ENCODE measurements at regions not wholly inside any gene's neighbourhood (a gene's known extent, or its start where the extent isn't known, plus 50 kb on each side); places are given as distances from the start of the nearest gene placed in this dataset.
A peak's percentile ranks its signal among the peaks of the same experiment; 100 is the strongest.
"Not testable (repeated sequence)": the region's sequence is repeated elsewhere in the genome, so short reads cannot be mapped to it uniquely, and the experiment has no call there.

DNA sequence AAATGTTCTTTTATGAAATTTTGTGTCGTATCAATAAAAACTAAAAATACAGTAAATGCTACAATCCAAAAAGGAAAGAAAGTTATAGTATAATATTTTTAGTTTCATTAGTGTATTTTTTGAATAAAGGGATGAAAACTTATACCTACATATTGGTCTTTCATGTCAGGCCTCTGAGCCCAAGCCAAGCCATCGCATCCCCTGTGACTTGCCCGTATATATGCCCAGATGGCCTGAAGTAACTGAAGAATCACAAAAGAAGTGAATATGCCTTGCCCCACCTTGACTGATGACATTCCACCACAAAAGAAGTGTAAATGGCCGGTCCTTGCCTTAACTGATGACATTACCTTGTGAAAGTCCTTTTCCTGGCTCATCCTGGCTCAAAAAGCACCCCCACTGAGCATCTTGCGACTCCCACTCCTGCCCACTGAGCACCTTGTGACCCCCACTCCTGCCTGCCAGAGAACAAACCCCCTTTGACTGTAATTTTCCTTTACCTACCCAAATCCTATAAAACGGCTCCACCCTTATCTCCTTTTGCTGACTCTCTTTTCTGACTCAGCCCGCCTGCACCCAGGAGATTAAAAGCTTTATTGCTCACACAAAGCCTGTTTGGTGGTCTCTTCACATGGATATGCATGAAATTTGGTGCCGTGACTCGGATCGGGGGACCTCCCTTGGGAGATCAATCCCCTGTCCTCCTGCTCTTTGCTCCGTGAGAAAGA is 108.2 kb upstream of the PELI1 start:
- DNase-seq: not testable (repeated sequence)

DNA sequence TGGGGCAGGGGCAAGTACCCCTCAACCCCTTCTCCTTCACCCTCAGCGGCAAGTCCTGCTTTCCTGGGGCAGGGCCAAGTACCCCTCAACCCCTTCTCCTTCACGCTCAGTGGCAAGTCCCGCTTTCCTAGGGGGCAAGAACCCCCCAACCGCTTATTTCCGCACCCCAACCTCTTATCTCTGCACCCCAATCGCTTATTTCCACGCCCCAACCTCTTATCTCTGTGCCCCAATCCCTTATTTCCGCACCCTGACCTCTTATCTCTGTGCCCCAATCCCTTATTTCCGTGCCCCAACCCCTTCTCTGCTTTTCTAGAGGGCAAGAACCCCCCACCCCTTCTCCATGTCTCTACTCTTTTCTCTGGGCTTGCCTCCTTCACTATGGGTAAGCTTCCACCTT is 109.2 kb upstream of the PELI1 start:
- DNase-seq: not testable (repeated sequence)

DNA sequence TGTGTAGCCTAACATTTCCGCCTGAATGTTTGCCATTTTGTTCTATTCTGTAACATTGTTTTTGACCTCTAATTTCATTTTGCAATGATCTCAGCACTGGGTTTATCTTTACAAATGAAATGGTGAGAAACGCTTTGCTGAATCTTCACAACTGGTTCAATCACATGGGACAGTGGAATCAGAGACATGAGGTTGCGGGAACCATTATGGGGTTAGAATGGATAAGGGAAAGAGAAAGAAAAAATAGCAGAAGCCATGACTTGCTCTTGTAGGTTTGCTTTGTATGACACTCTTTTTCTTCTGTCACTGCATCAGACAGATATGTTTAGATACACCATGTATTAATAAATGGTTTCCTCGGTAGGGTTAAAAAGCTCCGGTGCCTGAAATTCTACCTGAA is 114.3 kb upstream of the PELI1 start:
- DNase-seq: no peak

- no peak for DNase-seq
These were observed 115.1 kb upstream of the PELI1 start for GRCh38 chr2:64259312-64259711.

- no peak for DNase-seq
These were observed 116.0 kb upstream of the PELI1 start for GRCh38 chr2:64260093-64260803.

DNA sequence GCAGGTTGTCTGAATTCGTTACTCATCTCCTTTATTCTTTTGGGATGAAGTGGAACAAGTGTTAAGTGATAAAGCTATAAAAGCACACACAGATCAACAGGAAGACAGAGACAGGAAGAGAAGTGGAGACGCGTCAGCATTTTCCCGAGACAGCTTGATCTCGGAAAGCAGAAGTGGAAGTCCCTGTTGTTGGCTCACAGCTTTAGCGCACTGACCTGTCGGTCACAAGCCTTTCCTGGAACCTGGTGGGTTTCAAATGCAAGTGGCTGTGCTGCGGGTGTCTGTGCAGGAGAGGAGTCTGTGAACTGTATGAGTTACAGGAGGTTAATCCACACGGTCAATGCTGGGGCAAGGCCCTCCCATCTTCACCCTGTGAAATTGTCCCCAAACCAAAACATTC is 116.6 kb upstream of the PELI1 start:
- DNase-seq: peak; percentile 34

GRCh38 chr2:64262071-64262470 is 117.9 kb upstream of the PELI1 start:
- DNase-seq: no peak

GRCh38 chr2:64262816-64263215 is 118.6 kb upstream of the PELI1 start:
- no peak for DNase-seq

DNA sequence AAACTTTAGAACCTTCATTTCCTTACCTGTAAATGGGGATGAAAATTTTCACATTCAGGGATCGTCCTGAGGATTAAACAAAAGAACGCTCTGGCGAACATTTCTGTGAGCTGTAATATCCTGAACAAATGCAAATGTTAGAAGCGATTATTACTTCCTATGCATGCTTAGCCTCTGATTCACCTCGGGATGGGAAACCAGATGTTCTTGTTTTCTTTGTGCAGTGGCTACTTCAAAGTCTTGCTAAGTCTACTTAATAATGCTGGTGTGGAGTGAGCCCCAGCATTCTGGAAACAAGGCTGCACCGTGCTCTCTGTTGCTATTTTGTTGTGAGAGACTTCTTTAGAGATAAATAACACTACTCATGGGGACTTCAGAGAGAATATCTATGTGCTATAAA is 119.1 kb upstream of the PELI1 start:
- DNase-seq: no peak

DNA sequence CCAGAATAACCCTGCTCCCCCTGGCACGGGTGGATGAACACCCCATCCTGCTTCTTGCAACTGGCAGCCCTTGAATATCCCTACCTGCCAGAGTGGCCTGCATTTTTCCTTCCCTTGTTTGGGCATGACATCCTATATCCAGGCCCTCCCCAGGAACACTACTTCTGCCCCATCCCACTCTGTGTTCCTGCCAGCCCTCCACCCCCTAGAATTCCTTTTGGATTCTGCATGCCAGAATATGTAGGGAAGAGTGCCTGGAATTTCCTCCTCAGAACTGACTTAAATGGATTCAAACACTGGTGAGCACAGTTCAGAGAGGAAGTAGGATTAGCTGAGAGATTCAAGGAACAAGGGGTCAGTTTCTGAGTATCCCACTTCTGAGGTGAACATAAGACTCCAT is 123.5 kb upstream of the PELI1 start:
- DNase-seq: no peak

GRCh38 chr2:64268330-64269048 is 124.3 kb upstream of the PELI1 start:
- no peak for DNase-seq

- peak; percentile 9 for DNase-seq
These were observed 129.5 kb upstream of the PELI1 start for GRCh38 chr2:64273524-64274398.

- no peak for DNase-seq
These were observed 130.4 kb upstream of the PELI1 start for GRCh38 chr2:64274399-64275173.

GRCh38 chr2:64275174-64275466 is 130.9 kb upstream of the PELI1 start:
- no peak for DNase-seq

DNA sequence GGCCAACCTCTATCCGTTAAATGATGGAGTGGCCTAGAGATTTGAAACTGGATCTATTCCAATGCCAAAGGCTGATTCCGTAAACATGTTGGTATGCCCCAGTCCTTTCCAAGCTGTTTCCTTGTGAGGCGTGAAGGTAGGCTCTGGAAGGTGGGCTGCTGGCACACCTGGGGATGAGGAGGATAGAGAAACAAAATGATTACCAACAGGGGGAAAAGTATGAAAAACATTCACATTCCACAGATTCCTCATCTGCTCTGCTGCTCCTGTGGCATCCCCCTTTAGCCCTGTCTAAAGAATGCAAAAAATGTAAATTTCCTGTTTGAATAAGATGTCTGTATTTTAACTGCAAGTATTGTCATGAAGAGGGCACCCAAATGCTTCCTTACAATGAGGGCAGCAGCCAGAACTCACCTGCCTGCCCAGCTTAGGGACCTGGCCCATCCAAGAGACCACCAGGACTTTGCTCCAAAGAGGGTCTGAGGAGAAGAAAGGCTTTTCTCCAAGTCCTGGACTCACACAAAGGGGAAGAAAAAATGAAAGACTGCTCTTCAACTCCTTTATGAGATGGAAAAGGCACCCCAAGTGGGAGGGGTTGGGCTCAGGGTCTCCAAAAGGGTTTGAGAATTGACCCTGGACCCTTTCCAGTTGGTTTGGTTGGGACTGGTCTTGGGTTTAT is 132.3 kb upstream of the PELI1 start:
- DNase-seq: no peak

- peak; percentile 3 for DNase-seq
These were observed 133.1 kb upstream of the PELI1 start for GRCh38 chr2:64277101-64277849.

- not testable (repeated sequence) for DNase-seq
These were observed 136.6 kb upstream of the PELI1 start for GRCh38 chr2:64280812-64281211.

DNA sequence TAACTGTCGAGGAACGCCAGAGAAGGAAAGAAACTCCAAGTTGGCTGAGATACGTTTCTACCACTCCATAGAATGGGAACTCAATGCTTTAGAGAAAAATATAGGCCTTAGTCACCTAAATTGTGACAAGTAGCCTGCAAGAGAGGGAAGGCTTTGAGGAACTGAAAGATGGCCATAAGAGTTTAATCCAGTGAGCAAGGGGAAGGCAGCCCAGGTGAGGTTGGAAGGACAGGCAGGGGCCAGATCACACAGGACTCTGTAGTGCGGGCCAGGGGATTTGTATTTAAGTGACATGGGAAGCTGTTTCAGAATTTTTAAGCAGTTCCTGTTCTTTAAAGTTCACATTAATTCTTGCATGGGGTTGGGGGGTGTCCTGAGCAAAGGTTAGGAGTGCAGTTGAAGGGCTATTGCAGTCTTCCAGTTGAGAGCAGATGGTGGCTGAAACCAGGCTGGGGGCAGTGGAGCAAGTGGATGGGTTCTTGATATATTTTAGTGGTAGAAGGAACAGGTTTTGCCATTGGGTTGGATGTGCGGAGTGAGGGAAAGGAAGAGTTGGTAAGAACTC is 138.9 kb upstream of the PELI1 start:
- no peak for DNase-seq

- peak; percentile 52 for DNase-seq
These were observed 139.6 kb upstream of the PELI1 start for GRCh38 chr2:64283641-64284361.

DNA sequence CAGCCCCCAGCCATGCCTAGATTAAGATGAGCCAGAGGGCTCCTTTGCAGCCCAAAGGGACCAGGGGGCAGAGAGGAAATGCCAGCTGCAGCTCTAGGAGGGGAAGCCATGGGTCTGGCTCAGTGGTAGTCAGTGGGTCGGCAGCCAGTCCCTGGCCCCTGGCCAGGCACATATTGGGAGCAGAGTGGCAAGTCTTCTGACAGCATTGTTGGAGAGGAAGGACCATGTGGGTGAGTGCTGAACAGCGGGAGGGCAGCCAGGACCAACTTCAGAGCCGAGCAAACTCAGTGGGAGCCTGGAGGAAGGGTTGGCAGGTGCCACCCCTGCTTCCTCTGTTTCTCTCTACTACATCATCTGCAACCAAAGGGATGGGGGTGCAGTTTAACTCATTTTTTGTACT is 140.5 kb upstream of the PELI1 start:
- no peak for DNase-seq

Data from CD4-positive, alpha-beta T cell treated with Interleukin-12 subunit alpha and Interleukin-12 subunit beta, for 1 hour (primary cell).